Naive B cell (primary cell): ENCODE measurements at regions not wholly inside any gene's neighbourhood (a gene's known extent, or its start where the extent isn't known, plus 50 kb on each side); places are given as distances from the start of the nearest gene placed in this dataset.

Experiments used
- ATAC-seq, 2 donors: fragments of 150-1000 bp; cut with Tn5 transposase; 2 replicates each; pipeline ENCODE4 v1.10.0; 2021; ENCODE audit warnings: low read depth in 2 of 2, mild to moderate bottlenecking in 2 of 2, moderate library complexity in 2 of 2
- DNase-seq: peaks from one replicate; pipeline ENCODE4 v3.0.0; 2022
- H3K27ac Mint-ChIP-seq, 6 donors: one replicate each; pipeline ENCODE4 v1.8.0; 2020 to 2022; ENCODE audit warnings: mild to moderate bottlenecking in 6 of 6, mixed read lengths in 6 of 6, moderate library complexity in 5 of 6, inconsistent platforms in 2 of 6
- H3K27me3 Mint-ChIP-seq, 3 donors: one replicate each; pipeline ENCODE4 v1.8.0; 2021 to 2022; ENCODE audit warnings: mixed read lengths in 3 of 3, mild to moderate bottlenecking in 1 of 3
- H3K36me3 Mint-ChIP-seq, 2 donors: one replicate each; pipeline ENCODE4 v1.8.0; 2020 to 2022; ENCODE audit warnings: mixed read lengths in 2 of 2, inconsistent platforms in 1 of 2, mild to moderate bottlenecking in 1 of 2
- H3K4me1 Mint-ChIP-seq, 3 donors: one replicate each; pipeline ENCODE4 v1.8.0; 2020 to 2022; ENCODE audit warnings: mixed read lengths in 3 of 3, inconsistent platforms in 1 of 3, mild to moderate bottlenecking in 1 of 3, moderate library complexity in 1 of 3
- H3K4me3 Mint-ChIP-seq, 8 donors: one replicate each; pipeline ENCODE4 v1.8.0; 2020 to 2022; ENCODE audit warnings: mild to moderate bottlenecking in 8 of 8, mixed read lengths in 8 of 8, moderate library complexity in 8 of 8, inconsistent platforms in 2 of 8
- H3K9me3 Mint-ChIP-seq, 7 donors: one replicate each; pipeline ENCODE4 v1.8.0; 2020 to 2022; ENCODE audit warnings: mixed read lengths in 7 of 7, mild to moderate bottlenecking in 5 of 7, inconsistent platforms in 2 of 7, moderate library complexity in 1 of 7

DNA sequence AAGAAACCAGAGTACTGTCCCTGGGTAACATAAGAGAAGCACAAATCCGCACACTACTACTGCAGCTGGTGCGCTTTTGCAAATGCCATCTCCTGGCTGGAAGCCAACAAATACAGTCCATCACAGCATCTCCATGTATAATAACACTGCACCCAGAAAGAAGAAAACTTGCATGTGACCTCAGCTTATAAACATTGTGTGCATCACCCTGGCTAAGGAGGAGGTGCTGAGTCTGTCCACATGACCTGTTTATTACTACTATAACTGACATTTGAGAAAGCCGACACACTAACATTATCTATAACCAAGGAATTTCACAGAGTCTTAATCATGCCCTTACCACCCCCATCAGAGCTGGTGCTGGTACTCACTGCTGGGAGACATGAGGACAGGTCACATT lies 516.8 kb downstream of the CFAP47 start:
- no peaks in the 10 kb centered on the region for H3K4me1 Mint-ChIP-seq
- ATAC-seq (no peak), DNase-seq (no peak)
- no peaks in the 10 kb centered on the region for H3K27me3 Mint-ChIP-seq
- peaks cover 3 to 12% (median 4%) of the 10 kb centered on the region in 7 donors for H3K9me3 Mint-ChIP-seq
- H3K36me3 Mint-ChIP-seq, result no peaks in the 10 kb centered on the region
- H3K27ac Mint-ChIP-seq, result no peak overlapping the region
- H3K4me3 Mint-ChIP-seq, result peak overlapping the region in 1 of 8 donors; percentile 3

DNA sequence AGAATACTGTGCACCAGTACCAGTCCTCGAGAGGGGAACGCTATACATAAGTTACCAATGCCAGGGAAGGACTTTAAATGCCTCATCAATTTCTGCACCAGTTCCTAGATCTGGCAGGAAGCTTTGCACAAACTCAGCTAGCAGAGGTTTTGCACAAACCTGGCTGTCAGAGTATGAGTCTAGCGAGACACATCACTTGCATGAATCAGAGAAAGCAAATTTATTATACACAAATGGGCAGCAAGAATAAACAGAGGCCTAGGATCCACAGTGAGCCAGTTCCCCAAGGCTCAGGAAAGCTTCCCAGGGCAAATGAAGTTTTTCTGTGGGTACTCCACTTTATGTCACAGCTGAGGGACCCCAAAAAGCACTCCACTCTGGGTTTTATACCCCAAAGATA lies 523.5 kb downstream of the CFAP47 start:
- H3K27ac Mint-ChIP-seq, result no peak overlapping the region
- no peaks in the 10 kb centered on the region for H3K4me1 Mint-ChIP-seq
- no peak for DNase-seq

DNA sequence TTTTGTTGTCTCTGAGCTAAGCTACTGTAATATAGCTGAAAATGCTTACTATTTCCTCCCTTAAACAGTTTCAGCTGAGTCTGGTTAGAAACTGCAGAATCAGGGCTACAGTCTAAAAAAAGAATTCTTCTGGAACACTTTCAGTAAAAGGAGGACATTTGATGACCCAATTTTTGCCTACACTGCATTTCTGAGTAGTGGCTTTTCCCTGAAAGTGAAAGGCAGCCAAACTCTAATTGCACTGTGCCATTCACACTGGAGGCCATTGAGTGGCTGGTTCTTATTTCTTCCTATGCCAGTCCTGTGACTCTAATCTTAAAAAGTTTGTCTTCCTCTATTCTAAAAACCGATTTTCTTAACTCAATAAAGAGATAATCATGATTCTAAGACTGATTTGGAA lies 526.0 kb downstream of the CFAP47 start:
- Mint-ChIP-seq H3K27me3 (no peaks in the 10 kb centered on the region), H3K9me3 (peaks cover 0 to 10% (median 4%) of the 10 kb centered on the region in 7 donors), H3K27ac (no peak overlapping the region), H3K4me3 (no peak overlapping the region), H3K36me3 (no peaks in the 10 kb centered on the region), H3K4me1 (no peaks in the 10 kb centered on the region)
- no peak for DNase-seq
- no peak for ATAC-seq

More for the DNA sequence above, 523.5 kb downstream of the CFAP47 start:
- H3K9me3 Mint-ChIP-seq, result peaks cover 2 to 15% (median 7%) of the 10 kb centered on the region in 7 donors
- ATAC-seq, result no peak
- no peak overlapping the region for H3K4me3 Mint-ChIP-seq
- no peaks in the 10 kb centered on the region for H3K36me3 Mint-ChIP-seq
- H3K27me3 Mint-ChIP-seq, result no peaks in the 10 kb centered on the region

DNA sequence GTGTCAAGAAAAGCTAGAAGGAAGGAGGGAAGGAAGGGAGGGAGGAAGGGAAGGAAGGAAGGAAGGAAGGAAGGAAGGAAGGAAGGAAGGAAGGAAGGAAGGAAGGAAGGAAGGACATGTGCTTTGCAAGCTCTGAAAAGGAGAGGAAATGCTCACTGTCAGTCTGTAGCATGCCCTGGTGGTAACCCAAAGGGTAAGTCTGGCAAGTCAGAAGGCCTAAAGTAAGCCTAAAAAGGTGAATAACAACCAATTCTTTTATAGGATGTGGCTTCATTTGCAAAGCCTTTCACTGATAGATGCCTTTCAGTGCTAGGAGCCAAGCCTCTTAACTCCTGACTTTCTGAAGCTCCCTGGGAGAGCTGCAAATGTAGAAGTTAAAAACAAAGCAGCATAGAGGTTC lies 542.6 kb downstream of the CFAP47 start:
- H3K4me1 Mint-ChIP-seq, result no peaks in the 10 kb centered on the region
- no peaks in the 10 kb centered on the region for H3K36me3 Mint-ChIP-seq
- no peak overlapping the region for H3K4me3 Mint-ChIP-seq
- ATAC-seq (no peak), DNase-seq (no peak)
- no peaks in the 10 kb centered on the region for H3K27me3 Mint-ChIP-seq
- H3K27ac Mint-ChIP-seq, result no peak overlapping the region
- peaks cover 0 to 18% (median 10%) of the 10 kb centered on the region in 7 donors for H3K9me3 Mint-ChIP-seq

DNA sequence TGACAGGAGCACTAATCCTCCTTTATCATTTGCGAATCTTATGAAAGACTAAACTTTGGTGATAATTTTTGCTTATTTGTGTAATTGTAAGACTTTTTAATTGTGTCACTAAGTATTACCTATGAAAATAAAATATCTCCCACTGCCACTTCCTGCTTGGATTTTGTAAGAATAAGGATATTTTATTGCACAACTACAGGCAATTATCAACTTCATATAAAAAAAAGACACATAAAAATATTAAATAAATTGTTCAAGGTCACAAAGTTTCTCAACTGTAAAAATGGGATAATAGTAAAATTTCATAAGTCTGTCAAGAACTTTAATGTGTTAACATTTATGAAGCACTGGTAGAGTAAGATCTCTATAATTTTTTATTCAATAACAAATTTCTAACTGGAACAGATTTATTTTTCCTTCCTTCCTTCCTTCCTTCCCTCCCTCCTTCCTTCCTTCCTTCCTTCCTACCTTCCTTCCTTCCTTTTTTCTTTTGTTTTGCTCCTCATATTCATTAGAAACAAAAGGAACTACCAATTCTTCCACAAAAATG lies 527.6 kb upstream of the FAM47C start:
- no peak overlapping the region for H3K4me3 Mint-ChIP-seq
- DNase-seq, result no peak
- H3K27ac Mint-ChIP-seq, result no peak overlapping the region
- no peaks in the 10 kb centered on the region for H3K27me3 Mint-ChIP-seq
- no peak for ATAC-seq
- H3K4me1 Mint-ChIP-seq, result no peaks in the 10 kb centered on the region
- no peaks in the 10 kb centered on the region for H3K36me3 Mint-ChIP-seq
- peaks cover 0 to 8% (median 4%) of the 10 kb centered on the region in 7 donors for H3K9me3 Mint-ChIP-seq

DNA sequence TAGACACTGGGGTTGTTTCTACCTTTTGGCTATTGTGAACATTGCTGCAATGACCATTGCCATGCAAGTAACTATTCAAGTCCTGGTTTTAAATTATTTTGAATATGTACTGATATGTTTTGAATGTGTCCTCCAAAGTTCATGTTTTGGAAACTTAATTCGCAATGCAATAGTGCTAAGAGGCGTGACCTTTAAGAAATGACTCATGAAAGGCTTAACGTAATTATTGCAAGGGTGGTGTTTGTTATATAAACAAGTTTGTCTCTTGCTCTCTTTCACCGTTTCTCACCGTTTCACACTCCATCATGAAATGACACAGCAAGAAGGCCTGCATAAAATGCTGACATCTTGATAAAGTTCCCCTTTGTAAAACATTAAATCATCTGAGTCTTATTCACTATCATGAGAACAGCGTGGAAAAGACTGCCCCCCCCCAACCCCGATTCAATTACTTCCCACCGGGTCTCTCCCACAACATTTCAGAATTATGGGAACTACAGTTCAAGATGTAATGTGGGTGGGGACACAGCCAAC lies 506.9 kb upstream of the FAM47C start:
- no peaks in the 10 kb centered on the region for H3K36me3 Mint-ChIP-seq
- no peaks in the 10 kb centered on the region for H3K27me3 Mint-ChIP-seq
- ATAC-seq (no peak), DNase-seq (no peak)
- peaks cover 0 to 8% (median 3%) of the 10 kb centered on the region in 7 donors for H3K9me3 Mint-ChIP-seq
- no peak overlapping the region for H3K27ac Mint-ChIP-seq
- H3K4me3 Mint-ChIP-seq, result no peak overlapping the region
- H3K4me1 Mint-ChIP-seq, result no peaks in the 10 kb centered on the region

DNA sequence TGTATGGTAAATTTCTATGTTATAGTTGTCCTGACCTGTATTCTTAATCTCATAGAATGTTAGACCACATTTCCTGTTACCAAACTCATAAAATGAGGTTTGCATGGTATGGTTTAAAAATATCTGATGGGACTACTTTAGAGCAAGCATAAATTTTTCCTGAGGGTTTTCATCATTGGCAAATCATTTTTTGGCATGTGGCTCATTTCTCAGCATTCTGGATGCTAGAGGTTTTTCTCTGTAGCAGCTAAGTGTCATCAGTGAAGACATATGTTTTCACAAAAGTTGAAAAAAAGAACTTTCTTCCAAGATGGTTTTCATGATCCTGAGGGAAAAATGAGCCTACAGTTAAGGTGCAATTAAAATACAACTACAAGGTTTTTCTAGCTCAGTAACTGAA lies 503.5 kb upstream of the FAM47C start:
- no peak overlapping the region for H3K4me3 Mint-ChIP-seq
- no peaks in the 10 kb centered on the region for H3K36me3 Mint-ChIP-seq
- peaks cover 6 to 41% (median 16%) of the 10 kb centered on the region in 7 donors for H3K9me3 Mint-ChIP-seq
- no peaks in the 10 kb centered on the region for H3K4me1 Mint-ChIP-seq
- DNase-seq (no peak), ATAC-seq (no peak)
- no peak overlapping the region for H3K27ac Mint-ChIP-seq
- H3K27me3 Mint-ChIP-seq, result no peaks in the 10 kb centered on the region

DNA sequence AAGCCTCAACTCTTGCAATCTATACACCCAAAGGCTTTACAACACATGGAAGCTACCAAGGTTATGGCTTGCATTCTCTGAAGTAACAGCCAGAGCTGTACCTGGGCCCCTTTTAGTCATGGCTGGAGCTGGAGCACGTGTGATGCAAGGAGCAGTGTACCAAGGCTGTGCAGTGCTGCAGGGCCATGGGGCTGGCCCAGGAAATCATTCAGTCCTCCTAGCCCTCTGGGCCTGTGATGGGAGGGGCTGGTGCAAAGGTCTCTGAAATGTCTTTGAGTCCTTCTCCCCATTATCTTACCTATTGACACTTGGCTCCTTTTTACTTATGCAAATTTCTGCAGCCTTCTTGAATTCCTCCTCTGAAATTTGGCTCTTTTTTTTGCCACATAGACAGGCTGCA lies 500.1 kb upstream of the FAM47C start:
- no peak overlapping the region for H3K4me3 Mint-ChIP-seq
- ATAC-seq (no peak), DNase-seq (no peak)
- peaks cover 6 to 35% (median 12%) of the 10 kb centered on the region in 7 donors for H3K9me3 Mint-ChIP-seq
- no peaks in the 10 kb centered on the region for H3K36me3 Mint-ChIP-seq
- H3K4me1 Mint-ChIP-seq, result no peaks in the 10 kb centered on the region
- H3K27me3 Mint-ChIP-seq, result no peaks in the 10 kb centered on the region
- H3K27ac Mint-ChIP-seq, result no peak overlapping the region

DNA sequence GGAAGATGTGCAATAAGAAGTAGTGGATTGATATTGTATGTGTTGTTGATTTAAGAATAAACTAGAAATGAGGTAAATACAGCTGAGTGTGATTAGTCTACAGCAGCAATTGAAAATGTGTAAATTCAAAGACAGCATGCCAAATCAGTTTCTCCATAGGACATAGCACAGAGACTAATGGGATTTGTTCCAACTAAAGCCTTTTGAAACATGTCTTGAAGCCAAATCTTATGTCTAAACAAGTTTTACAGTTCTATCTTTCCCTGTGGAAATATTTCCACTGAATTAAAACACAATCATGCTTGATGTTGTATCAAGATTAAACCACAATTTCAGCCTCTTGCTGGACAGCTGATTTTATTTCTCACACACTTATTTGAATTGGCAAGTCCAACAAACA lies 497.4 kb upstream of the FAM47C start:
- DNase-seq (no peak), ATAC-seq (no peak)
- peaks cover 10 to 57% (median 22%) of the 10 kb centered on the region in 7 donors for H3K9me3 Mint-ChIP-seq
- no peaks in the 10 kb centered on the region for H3K27me3 Mint-ChIP-seq
- no peaks in the 10 kb centered on the region for H3K4me1 Mint-ChIP-seq
- H3K4me3 Mint-ChIP-seq, result no peak overlapping the region
- H3K36me3 Mint-ChIP-seq, result no peaks in the 10 kb centered on the region
- no peak overlapping the region for H3K27ac Mint-ChIP-seq

DNA sequence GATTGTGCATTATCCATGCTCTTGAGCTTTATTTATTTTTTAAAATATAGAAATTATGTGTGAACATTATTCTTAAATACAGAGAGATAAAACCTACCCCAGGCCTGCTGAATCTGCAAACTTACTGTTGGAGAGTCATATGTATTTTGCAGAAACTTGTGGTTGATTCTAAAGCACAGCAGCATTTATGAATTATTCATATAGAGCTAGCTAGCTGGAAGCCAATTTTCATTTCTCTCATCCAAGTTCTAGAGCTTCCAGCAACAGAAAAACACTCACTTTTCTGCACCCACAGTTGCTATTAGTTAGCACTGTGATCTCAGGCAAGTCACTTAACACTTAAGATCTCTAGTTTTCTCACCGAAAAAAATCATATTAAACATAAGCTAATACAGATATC lies 479.5 kb upstream of the FAM47C start:
- H3K27ac Mint-ChIP-seq, result no peak overlapping the region
- DNase-seq (no peak), ATAC-seq (no peak)
- no peak overlapping the region for H3K4me3 Mint-ChIP-seq
- H3K27me3 Mint-ChIP-seq, result no peaks in the 10 kb centered on the region
- H3K4me1 Mint-ChIP-seq, result no peaks in the 10 kb centered on the region
- no peaks in the 10 kb centered on the region for H3K36me3 Mint-ChIP-seq
- peaks cover 0 to 8% (median 4%) of the 10 kb centered on the region in 7 donors for H3K9me3 Mint-ChIP-seq

DNA sequence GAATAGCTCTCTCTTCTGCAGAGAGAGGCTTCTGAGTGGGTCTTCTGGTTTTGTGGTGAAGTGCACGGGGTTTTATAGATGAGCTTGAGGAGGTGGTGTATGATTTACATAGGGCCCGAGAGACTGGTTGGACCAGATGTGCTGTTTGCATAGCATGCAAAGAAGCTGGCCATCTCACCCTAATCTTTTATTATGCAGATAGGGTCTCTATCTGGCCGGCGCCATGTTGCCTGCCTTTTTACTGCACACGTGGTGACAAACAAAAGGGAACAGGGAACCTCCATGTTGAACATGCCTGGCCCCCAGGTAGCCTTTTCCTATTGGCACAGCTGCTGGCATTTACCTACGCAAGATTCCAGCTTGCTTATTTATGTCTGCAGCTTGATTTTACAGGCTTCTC lies 473.3 kb upstream of the FAM47C start:
- H3K27ac Mint-ChIP-seq, result no peak overlapping the region
- H3K36me3 Mint-ChIP-seq, result no peaks in the 10 kb centered on the region
- DNase-seq (no peak), ATAC-seq (no peak)
- no peaks in the 10 kb centered on the region for H3K4me1 Mint-ChIP-seq
- H3K27me3 Mint-ChIP-seq, result no peaks in the 10 kb centered on the region
- no peak overlapping the region for H3K4me3 Mint-ChIP-seq
- peaks cover 0 to 8% (median 3%) of the 10 kb centered on the region in 7 donors for H3K9me3 Mint-ChIP-seq

DNA sequence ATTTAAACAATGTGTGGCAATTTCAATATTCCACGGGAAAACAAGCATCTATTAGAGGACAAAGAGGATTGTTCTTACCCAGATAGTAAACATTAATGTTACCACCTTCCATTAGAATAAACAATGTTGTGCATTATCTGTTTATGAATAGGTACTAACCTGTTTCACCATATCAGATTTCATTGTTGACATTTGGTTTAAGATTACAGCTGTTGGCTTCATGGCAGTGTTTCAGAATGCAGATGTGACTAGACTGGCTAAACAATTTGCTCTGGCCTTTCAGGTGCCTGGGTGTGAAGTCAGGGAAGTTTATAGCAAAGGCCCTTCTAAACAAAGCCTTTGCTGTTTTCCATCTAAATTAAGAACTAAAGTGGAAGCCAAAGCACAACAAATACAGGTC lies 464.7 kb upstream of the FAM47C start:
- Mint-ChIP-seq H3K27me3 (no peaks in the 10 kb centered on the region), H3K9me3 (peaks cover 0 to 10% (median 0%) of the 10 kb centered on the region in 7 donors), H3K4me1 (no peaks in the 10 kb centered on the region), H3K36me3 (no peaks in the 10 kb centered on the region), H3K27ac (no peak overlapping the region), H3K4me3 (no peak overlapping the region)
- DNase-seq, result no peak
- no peak for ATAC-seq

DNA sequence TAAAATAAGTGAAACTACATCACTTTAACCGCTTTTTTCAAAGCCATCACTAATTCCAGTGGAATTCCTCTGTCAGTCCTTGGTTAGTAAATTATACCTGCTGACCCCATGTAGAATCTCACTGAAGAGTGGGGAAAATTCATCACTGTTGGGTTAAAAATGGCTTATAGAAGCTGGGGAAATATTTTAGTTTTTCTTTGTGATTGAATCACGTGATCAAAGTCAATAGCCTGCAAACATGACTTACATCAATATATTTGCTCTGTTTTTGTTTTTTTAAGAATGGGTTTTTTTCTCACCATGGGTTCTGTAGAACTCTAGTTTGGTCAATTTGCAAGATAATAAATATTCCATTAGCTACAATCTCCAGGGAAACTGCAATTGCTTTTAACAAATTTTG lies 445.2 kb upstream of the FAM47C start:
- no peak overlapping the region for H3K4me3 Mint-ChIP-seq
- peaks cover 0 to 8% (median 0%) of the 10 kb centered on the region in 3 donors for H3K27me3 Mint-ChIP-seq
- ATAC-seq (no peak), DNase-seq (no peak)
- no peak overlapping the region for H3K27ac Mint-ChIP-seq
- no peaks in the 10 kb centered on the region for H3K36me3 Mint-ChIP-seq
- H3K9me3 Mint-ChIP-seq, result peaks cover 0 to 9% (median 2%) of the 10 kb centered on the region in 7 donors
- no peaks in the 10 kb centered on the region for H3K4me1 Mint-ChIP-seq

DNA sequence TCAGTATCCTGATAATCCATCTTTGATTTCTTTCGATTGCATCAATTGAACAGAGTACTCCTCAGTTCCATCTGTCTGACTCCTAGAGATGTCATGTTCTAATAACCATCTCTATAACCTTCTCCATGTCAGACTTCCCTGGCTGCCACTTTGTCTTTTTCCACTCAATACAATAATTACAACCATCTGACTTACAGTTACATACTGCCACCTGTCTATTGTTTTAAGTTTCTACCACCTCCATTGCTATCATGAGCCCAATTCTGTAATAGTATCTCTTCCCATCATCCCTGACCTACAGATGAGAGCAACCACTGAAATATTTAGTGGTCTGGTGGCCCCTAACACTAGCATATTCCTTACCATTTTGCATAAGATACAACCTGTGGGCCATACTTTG lies 439.2 kb upstream of the FAM47C start:
- DNase-seq (no peak), ATAC-seq (no peak)
- Mint-ChIP-seq H3K27ac (no peak overlapping the region), H3K27me3 (peaks cover 0 to 8% (median 0%) of the 10 kb centered on the region in 3 donors), H3K4me1 (no peaks in the 10 kb centered on the region), H3K9me3 (peaks cover 0 to 5% (median 0%) of the 10 kb centered on the region in 7 donors), H3K36me3 (no peaks in the 10 kb centered on the region), H3K4me3 (no peak overlapping the region)

DNA sequence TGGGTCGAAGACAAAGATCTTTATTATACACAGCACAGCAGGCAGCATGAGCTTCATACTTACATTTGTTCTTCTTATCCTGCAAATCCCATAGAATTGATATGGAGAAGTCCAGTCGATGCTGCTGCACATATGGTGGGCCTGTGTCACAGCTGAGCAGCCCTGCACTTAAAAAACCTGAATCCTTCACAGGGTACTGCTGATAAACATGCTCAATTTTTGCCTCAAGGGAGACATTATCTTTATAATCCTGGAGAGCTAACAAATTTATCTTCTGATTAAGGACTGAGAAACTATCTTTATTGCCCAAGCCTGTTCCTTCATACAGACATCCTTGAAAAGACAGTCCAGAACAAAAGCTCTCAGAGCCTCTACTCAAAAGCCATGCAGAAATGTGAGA lies 434.4 kb upstream of the FAM47C start:
- H3K27ac Mint-ChIP-seq, result no peak overlapping the region
- H3K4me1 Mint-ChIP-seq, result no peaks in the 10 kb centered on the region
- no peaks in the 10 kb centered on the region for H3K27me3 Mint-ChIP-seq
- ATAC-seq (no peak), DNase-seq (no peak)
- H3K9me3 Mint-ChIP-seq, result peaks cover 0 to 5% (median 3%) of the 10 kb centered on the region in 7 donors
- no peaks in the 10 kb centered on the region for H3K36me3 Mint-ChIP-seq
- no peak overlapping the region for H3K4me3 Mint-ChIP-seq
